H9 (cell line): ENCODE measurements at regions not wholly inside any gene's neighbourhood (a gene's known extent, or its start where the extent isn't known, plus 50 kb on each side); places are given as distances from the start of the nearest gene placed in this dataset.

Experiments used
- DNase-seq: peaks from one replicate; pipeline ENCODE4 v3.0.0-alpha.2; 2017
- H2AFZ ChIP-seq: one replicate; pipeline ENCODE4 v1.6.1; 2013; ENCODE audit warnings: mild to moderate bottlenecking, low read length, control low read depth, moderate library complexity
- H2AK5ac ChIP-seq: 2 replicates; pipeline ENCODE4 v1.6.1; 2013; ENCODE audit warnings: low read length, control low read depth, mixed read lengths; ENCODE audit not compliant: insufficient read length
- H2BK120ac ChIP-seq: one replicate; pipeline ENCODE4 v1.6.1; 2013; ENCODE audit warnings: low read depth, mild to moderate bottlenecking, low read length, control low read depth, inconsistent platforms; ENCODE audit not compliant: poor library complexity, severe bottlenecking
- H2BK12ac ChIP-seq: 2 replicates; pipeline ENCODE4 v1.6.1; 2013; ENCODE audit warnings: low read length, control low read depth, mixed read lengths, low read depth; ENCODE audit not compliant: insufficient read length
- H2BK15ac ChIP-seq: 2 replicates; pipeline ENCODE4 v1.6.1; 2013; ENCODE audit warnings: low read depth, low read length, control low read depth
- H2BK20ac ChIP-seq: one replicate; pipeline ENCODE4 v1.6.1; 2013; ENCODE audit warnings: low read depth, mild to moderate bottlenecking, low read length, control low read depth, inconsistent platforms; ENCODE audit not compliant: poor library complexity, severe bottlenecking
- H2BK5ac ChIP-seq: 2 replicates; pipeline ENCODE4 v1.6.1; 2013; ENCODE audit warnings: low read length, control low read depth, mixed read lengths; ENCODE audit not compliant: insufficient read length
- H3K14ac ChIP-seq: 2 replicates; pipeline ENCODE4 v1.6.1; 2013; ENCODE audit warnings: low read length, control low read depth; ENCODE audit not compliant: insufficient read depth
- H3K18ac ChIP-seq: 2 replicates; pipeline ENCODE4 v1.6.1; 2013; ENCODE audit warnings: low read depth, mild to moderate bottlenecking, mixed read lengths, low read length, control low read depth; ENCODE audit not compliant: insufficient read length
- H3K23ac ChIP-seq: 2 replicates; pipeline ENCODE4 v1.6.1; 2013; ENCODE audit warnings: low read length, control low read depth, mixed read lengths, low read depth; ENCODE audit not compliant: insufficient read length
- H3K23me2 ChIP-seq: 2 replicates; pipeline ENCODE4 v1.6.1; 2013; ENCODE audit warnings: low read depth, mild to moderate bottlenecking, mixed read lengths, low read length, control low read depth; ENCODE audit not compliant: insufficient read length, poor library complexity, severe bottlenecking
- H3K27ac ChIP-seq: 2 replicates; pipeline ENCODE4 v1.5.1; 2013; ENCODE audit warnings: low read length, control low read depth, mixed read lengths, low read depth; ENCODE audit not compliant: insufficient read length
- H3K27me3 ChIP-seq: 2 replicates; pipeline ENCODE4 v1.6.1; 2013; ENCODE audit warnings: low read length, control low read depth, inconsistent platforms; ENCODE audit not compliant: insufficient read depth
- H3K4ac ChIP-seq: 2 replicates; pipeline ENCODE4 v1.6.1; 2013; ENCODE audit warnings: low read depth, mild to moderate bottlenecking, control low read depth, inconsistent platforms, low read length, moderate library complexity
- H3K4me1 ChIP-seq: 2 replicates; pipeline ENCODE4 v1.6.1; 2013; ENCODE audit warnings: low read length, control low read depth, inconsistent platforms; ENCODE audit not compliant: insufficient read depth
- H3K4me2 ChIP-seq: 2 replicates; pipeline ENCODE4 v1.6.1; 2013; ENCODE audit warnings: low read length, control low read depth, mixed read lengths; ENCODE audit not compliant: insufficient read length, insufficient read depth
- H3K56ac ChIP-seq: 2 replicates; pipeline ENCODE4 v1.6.1; 2013; ENCODE audit warnings: low read depth, mild to moderate bottlenecking, mixed read lengths, low read length, control low read depth; ENCODE audit not compliant: insufficient read length
- H3K79me1 ChIP-seq: 2 replicates; pipeline ENCODE4 v1.6.1; 2013; ENCODE audit warnings: low read depth, mild to moderate bottlenecking, moderate library complexity, low read length, control low read depth, inconsistent platforms; ENCODE audit not compliant: insufficient read depth, poor library complexity, severe bottlenecking
- H3K79me2 ChIP-seq: 2 replicates; pipeline ENCODE4 v1.6.1; 2013; ENCODE audit warnings: low read length, control low read depth, inconsistent platforms; ENCODE audit not compliant: insufficient read depth
- H3K9ac ChIP-seq: 2 replicates; pipeline ENCODE4 v1.6.1; 2013; ENCODE audit warnings: low read length, control low read depth, mixed read lengths; ENCODE audit not compliant: insufficient read length; ENCODE audit errors: extremely low read depth
- H3K9me3 ChIP-seq: one replicate; pipeline ENCODE4 v1.6.1; 2013; ENCODE audit warnings: low read depth, low read length, inconsistent platforms; ENCODE audit not compliant: control insufficient read depth
- H3T11ph ChIP-seq: one replicate; pipeline ENCODE4 v1.6.1; 2013; ENCODE audit warnings: mild to moderate bottlenecking, low read length, control low read depth, inconsistent platforms
- H4K20me1 ChIP-seq: one replicate; pipeline ENCODE4 v1.6.1; 2013; ENCODE audit not compliant: control insufficient read depth, insufficient read length, insufficient read depth
- H4K5ac ChIP-seq: 2 replicates; pipeline ENCODE4 v1.6.1; 2013; ENCODE audit warnings: low read depth, mild to moderate bottlenecking, mixed read lengths, low read length, control low read depth; ENCODE audit not compliant: insufficient read length
- H4K8ac ChIP-seq: replicated peaks from 2 replicates; pipeline ENCODE4 v1.6.1; 2013; ENCODE audit warnings: low read length, control low read depth, mixed read lengths, low read depth; ENCODE audit not compliant: insufficient read length
- H4K91ac ChIP-seq: 2 replicates; pipeline ENCODE4 v1.6.1; 2013; ENCODE audit warnings: low read depth, mild to moderate bottlenecking, moderate library complexity, mixed read lengths, low read length, control low read depth; ENCODE audit not compliant: insufficient read length
- H3K27ac Mint-ChIP-seq, 3 experiments: 2 replicates in 2 of 3; 3 replicates in 1 of 3; pipeline ENCODE4 v1.8.0; 2020 to 2021; ENCODE audit warnings: mixed read lengths in 3 of 3, mild to moderate bottlenecking in 1 of 3, moderate library complexity in 1 of 3
- H3K27me3 Mint-ChIP-seq: 2 replicates; pipeline ENCODE4 v1.8.0; 2021; ENCODE audit warnings: low read depth, mild to moderate bottlenecking, moderate library complexity, mixed read lengths
- H3K36me3 Mint-ChIP-seq, 3 experiments: 2 replicates in 2 of 3; 3 replicates in 1 of 3; pipeline ENCODE4 v1.8.0; 2020 to 2021; ENCODE audit warnings: low read depth in 3 of 3, mixed read lengths in 3 of 3; ENCODE audit not compliant: insufficient read depth in 1 of 3
- H3K4me1 Mint-ChIP-seq, 2 experiments: 2 replicates each; pipeline ENCODE4 v1.8.0; 2020; ENCODE audit warnings: mixed read lengths in 2 of 2
- H3K4me3 Mint-ChIP-seq, 2 experiments: 2 replicates in 1 of 2; 3 replicates in 1 of 2; pipeline ENCODE4 v1.8.0; 2020 to 2021; ENCODE audit warnings: mild to moderate bottlenecking in 2 of 2, mixed read lengths in 2 of 2, moderate library complexity in 1 of 2
- H3K9me3 Mint-ChIP-seq, 2 experiments: 2 replicates in 1 of 2; 3 replicates in 1 of 2; pipeline ENCODE4 v1.8.0; 2020; ENCODE audit warnings: mild to moderate bottlenecking in 2 of 2, mixed read lengths in 2 of 2, moderate library complexity in 1 of 2
- CTCF ChIP-seq: fragments of 200-600 bp; sonication (generic); conservative IDR thresholded peaks from 3 replicates; pipeline ENCODE4 v1.8.0; 2021; ENCODE audit warnings: antibody characterized with exemption, mild to moderate bottlenecking
- WGBS: extraction: QIAGEN DNeasy Blood & Tissue Kit; methylation state at CpG from one replicate; pipeline ENCODE4 v1.1.7; 2013; ENCODE audit warnings: missing lambda C conversion rate, low lambda C conversion rate, mixed read lengths; ENCODE audit not compliant: insufficient read length; ENCODE audit errors: extremely low coverage; 5-methylcytosine and 5-hydroxymethylcytosine counted together

DNA sequence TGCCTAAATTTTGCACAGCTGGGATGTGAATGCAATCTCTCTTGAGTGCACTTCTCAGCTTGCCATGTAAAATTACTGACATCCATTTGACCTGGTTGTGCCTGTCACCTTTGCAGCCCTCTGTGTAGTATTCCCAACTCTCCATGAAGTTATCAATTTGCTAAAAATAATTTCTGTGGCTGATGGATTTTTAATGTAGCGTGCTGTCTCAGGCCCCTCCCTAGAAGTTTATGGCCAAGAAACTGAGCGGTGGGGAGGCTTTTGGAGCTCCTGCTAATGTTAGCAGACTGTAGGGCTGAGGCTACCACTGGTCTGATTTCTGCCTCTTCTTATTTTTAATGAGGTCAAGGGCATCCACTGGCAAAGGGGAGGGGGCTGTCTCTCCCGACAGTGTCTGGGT lies 577.0 kb upstream of the DPP6 start:
- Histone ChIP-seq H3K9ac (no peak overlapping the region), H2BK120ac (no peak overlapping the region), H2AK5ac (no peak overlapping the region), H3K27me3 (no peaks in the 10 kb centered on the region), H2BK12ac (no peak overlapping the region), H3K4me2 (no peak overlapping the region), H3K18ac (no peak overlapping the region), H3K56ac (no peak overlapping the region), H4K8ac (no peak overlapping the region), H4K91ac (no peak overlapping the region), H2BK15ac (no peak overlapping the region), H2BK5ac (no peak overlapping the region), H3K23me2 (no peaks in the 10 kb centered on the region), H3K4ac (no peak overlapping the region), H2BK20ac (no peak overlapping the region), H3K23ac (no peak overlapping the region), H3K79me1 (no peaks in the 10 kb centered on the region), H2AFZ (no peak overlapping the region), H3K9me3 (peaks cover 21% of the 10 kb centered on the region), H3K4me1 (no peaks in the 10 kb centered on the region), H3T11ph (no peak overlapping the region), H3K79me2 (no peaks in the 10 kb centered on the region), H4K20me1 (no peaks in the 10 kb centered on the region), H4K5ac (no peak overlapping the region), H3K14ac (no peak overlapping the region), H3K27ac (no peak overlapping the region)
- Mint-ChIP-seq H3K36me3 (peaks cover 6 to 42% (median 10%) of the 10 kb centered on the region in 3 experiments; a peak in 6 of 7 replicates), H3K4me3 (no peak overlapping the region), H3K27ac (no peak overlapping the region), H3K4me1 (no peaks in the 10 kb centered on the region), H3K27me3 (peaks cover 5% of the 10 kb centered on the region), H3K9me3 (peaks cover 82 to 90% of the 10 kb centered on the region in 2 experiments)
- no CpG with 5 or more reads among the region's 3 CpGs for WGBS
- DNase-seq = no peak
- no peak for TF ChIP-seq CTCF
